Activated CD4-positive, CD25-positive, alpha-beta regulatory T cell (primary cell): ENCODE measurements at regions not wholly inside any gene's neighbourhood (a gene's known extent, or its start where the extent isn't known, plus 50 kb on each side); places are given as distances from the start of the nearest gene placed in this dataset.
"Not testable (repeated sequence)": the region's sequence is repeated elsewhere in the genome, so short reads cannot be mapped to it uniquely, and the experiment has no call there.

Experiments used
- DNase-seq, 4 experiments: peaks; one replicate each; lab custom pipeline; 2025; lab: John Stamatoyannopoulos, UW

DNA sequence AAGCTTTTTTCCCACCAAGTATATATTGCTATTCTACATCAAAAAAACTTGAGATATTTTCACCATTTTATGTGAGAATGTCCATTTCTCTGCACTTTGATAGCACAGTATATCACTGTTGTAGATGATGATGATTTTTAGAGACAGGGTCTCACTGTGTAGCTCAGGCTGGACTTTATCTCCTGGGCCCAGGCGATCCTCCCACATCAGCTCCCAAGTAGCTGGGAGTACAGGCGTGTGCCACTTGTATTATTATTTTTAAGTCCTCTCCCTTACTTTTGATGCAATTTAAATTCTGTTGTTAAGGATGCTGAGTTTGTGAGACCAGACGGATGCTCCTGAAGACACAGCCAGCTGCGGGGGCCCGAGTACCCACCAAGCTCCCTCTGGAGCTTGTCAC lies 326.8 kb downstream of the QKI start:
- DNase-seq: no peak

GRCh38 chr6:163739966-163740365 lies 325.4 kb downstream of the QKI start:
- DNase-seq: no peak

- no peak for DNase-seq
Measured at GRCh38 chr6:163739408-163739725, 324.8 kb downstream of the QKI start.

DNA sequence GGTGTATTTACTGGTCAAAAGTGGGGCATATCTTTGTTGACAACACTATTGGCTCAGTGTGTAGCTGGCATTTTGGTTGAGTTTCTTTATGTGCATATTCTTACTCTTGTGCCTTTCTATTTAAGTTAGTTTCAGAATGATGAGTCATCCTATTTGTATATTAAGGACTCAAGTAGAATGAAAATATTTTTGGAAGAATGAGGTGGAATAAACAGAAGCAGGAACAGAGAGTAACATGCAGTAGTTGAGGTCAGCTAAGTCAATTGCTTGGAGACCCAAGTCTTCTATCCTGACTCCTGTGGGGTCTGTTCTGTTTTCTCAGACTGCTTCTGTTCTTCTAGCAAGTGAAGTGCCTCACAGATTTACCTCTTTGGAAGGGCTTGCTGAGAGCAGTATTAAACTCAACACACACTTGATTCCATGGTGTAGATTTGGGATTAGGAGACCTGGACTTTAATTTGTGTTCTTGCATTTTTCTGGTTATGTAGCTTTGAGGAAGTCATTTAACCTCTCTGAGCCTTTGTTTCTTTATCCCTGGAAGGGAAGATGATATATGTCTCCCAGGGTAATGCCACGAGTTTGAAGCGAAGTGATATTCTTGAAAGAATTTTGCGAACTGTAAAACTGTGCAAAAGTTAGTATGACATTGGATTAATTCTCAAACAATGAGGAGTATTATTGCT lies 324.3 kb downstream of the QKI start:
- no peak for DNase-seq

GRCh38 chr6:163738304-163738703 lies 323.8 kb downstream of the QKI start:
- no peak for DNase-seq

GRCh38 chr6:163735076-163735475 lies 320.6 kb downstream of the QKI start:
- DNase-seq: no peak

- no peak for DNase-seq
Measured at GRCh38 chr6:163733061-163733460, 318.5 kb downstream of the QKI start.

GRCh38 chr6:163732479-163732878 lies 318.0 kb downstream of the QKI start:
- no peak for DNase-seq

GRCh38 chr6:163732014-163732351 lies 317.5 kb downstream of the QKI start:
- not testable (repeated sequence) for DNase-seq

DNA sequence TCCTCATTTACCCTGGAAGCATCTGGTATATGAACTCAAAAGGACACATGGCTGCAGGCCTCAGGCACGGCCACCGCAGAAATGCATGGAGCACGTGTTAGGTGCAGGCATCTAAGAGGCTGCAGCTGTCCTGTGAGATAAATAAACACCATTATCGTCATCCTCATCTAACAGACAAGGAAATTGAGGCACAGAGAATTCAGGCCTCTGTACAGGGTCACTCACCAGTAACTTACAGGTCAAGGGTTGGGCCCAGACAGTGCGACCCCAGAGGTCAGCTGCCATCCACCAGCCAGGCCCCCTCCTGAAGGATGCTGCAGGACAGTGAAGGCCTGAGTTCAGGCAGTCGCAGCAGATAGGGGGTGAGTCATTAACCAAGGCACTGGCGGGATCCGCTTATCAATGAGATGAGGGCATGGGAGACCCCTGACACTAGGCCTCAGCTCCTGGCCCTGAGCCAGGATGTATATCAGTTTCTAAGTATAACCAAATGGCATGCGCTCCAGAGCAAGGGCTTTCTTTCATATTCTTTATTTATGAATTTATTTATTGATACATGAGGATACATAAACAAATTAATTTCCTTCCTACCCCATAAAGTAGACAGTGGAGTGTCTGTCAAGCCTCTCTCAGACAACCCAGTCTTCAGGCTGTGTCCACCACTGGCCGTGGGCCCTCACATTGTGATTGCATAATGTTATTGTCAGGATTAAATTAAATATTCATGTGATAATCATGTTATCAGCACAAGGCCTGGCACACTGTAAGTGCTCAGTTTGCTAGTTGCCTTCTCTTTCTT lies 316.9 kb downstream of the QKI start:
- no peak for DNase-seq

GRCh38 chr6:163730246-163731210 lies 316.0 kb downstream of the QKI start:
- DNase-seq: no peak

GRCh38 chr6:163729127-163729872 lies 314.8 kb downstream of the QKI start:
- no peak for DNase-seq

DNA sequence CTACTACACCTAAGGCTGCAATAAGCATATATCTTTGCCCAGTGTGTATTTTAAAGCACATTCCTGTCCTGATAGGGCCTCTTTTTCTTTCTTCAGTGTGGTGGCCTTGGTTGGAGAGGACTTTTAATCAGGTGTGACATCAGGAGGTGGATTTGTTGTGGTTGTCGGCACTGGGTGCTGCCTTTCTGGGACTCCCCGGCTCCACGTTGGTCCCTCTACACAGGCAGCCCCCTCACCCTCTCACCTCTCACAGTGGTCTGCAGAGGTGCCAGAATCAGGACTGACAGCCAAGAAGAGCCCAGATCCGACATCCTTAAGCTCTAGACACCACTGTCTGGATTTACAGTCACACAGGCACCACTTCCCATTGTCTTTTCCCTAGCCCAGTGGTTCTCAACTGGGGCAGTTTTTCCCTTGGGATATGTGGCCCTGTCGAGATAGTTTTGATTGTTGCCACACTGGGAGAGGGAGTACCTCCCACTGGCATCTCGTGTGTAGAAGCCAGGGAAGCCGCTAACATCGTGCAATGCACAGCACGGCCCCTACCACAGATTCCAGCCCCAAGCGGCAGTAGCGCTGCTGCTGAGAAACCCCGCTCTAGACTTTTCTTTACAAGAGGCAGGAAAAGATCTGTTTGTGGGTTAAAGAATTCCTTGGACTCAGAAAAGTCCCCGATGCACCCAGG lies 314.1 kb downstream of the QKI start:
- DNase-seq: no peak

DNA sequence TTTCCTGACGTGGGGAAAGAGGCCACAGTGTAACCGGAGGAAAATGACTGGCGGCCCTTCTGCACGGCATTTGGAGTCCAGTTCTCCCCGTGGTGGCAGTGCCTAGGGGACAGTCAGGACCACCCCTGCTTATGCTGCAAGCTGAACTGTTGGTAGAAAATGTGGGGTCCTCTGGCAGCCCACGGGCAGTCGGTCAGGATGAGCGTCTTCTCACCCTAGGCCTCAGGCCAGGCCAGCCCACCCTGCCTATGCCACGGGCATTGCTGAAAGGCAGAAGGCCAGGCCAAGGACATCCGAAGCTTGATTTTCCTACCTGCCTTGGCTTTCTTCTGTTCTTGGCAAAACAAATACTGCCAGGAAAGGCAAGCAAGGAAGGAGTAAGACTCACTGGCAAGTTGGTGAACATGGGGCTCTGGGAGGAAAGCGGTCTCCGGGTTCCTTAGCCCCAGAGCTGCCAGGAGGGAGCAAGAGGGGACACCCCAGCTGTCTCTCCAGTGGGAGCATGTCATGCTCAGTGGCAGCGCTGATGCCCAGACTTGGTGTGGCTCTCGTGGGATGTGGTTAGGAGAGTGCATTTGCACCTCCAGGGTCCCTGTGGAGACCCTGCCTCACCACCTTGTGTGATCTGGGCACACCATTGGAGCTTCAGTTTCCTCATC lies 311.6 kb downstream of the QKI start:
- no peak for DNase-seq

GRCh38 chr6:163725008-163725941 lies 310.8 kb downstream of the QKI start:
- DNase-seq: no peak

DNA sequence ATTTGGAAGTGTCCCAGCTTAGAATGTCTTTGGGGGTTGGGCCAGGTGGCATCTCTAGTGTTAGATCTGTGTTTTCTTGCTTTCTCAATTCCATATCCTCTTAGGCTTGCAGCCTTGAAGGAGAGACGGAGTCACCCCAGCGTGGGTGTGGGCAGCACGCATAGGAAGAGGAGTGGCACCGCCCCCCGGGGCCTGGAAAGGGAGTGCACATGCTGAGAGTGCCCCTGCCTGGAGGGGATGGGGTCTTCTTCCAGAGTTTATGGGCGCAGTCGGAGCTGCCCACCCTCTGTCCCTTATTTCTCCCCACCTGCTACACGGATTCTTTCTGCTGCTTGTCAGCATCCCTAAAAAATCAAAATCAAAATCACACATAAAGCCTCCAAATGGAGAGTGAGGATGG lies 309.7 kb downstream of the QKI start:
- DNase-seq: no peak

GRCh38 chr6:163723759-163724158 lies 309.2 kb downstream of the QKI start:
- DNase-seq: no peak

GRCh38 chr6:163721922-163722692 lies 307.6 kb downstream of the QKI start:
- DNase-seq: no peak

DNA sequence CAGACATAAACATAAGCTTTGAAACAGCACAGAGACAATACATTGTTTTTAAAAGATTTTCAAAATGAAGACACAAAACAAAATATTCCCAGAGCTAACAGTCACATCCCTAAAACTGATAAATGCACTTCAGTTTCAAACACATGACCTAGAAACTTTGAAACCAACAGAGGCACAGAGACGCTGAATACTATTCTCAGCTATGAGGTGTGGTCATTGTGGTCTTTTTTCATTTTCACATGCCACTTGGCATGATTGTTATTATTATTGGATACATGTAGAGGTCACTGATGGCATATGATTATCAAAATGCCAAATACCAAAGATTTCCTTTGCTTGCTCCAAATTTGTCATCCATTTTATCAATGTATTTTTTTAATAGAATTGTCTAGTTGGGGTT lies 306.9 kb downstream of the QKI start:
- DNase-seq: no peak
